GM21360 (cell line): ENCODE measurements at regions not wholly inside any gene's neighbourhood (a gene's known extent, or its start where the extent isn't known, plus 50 kb on each side); places are given as distances from the start of the nearest gene placed in this dataset.

Experiments
- ATAC-seq: cut with Tn5 transposase; IDR thresholded peaks from one replicate; pipeline ENCODE4 v1.9.1; 2021; ENCODE audit warnings: mild to moderate bottlenecking, moderate library complexity; ENCODE audit not compliant: unreplicated experiment

GRCh38 chr18:27838225-27838624 lies 338.7 kb downstream of the CDH2 start:
- no peak for ATAC-seq

GRCh38 chr18:27826101-27826500 lies 350.8 kb downstream of the CDH2 start:
- ATAC-seq = no peak

GRCh38 chr18:27825689-27826088 lies 351.2 kb downstream of the CDH2 start:
- ATAC-seq = no peak

- ATAC-seq = no peak
Measured at GRCh38 chr18:27824841-27825681, 351.9 kb downstream of the CDH2 start.

GRCh38 chr18:27824275-27824674 lies 352.7 kb downstream of the CDH2 start:
- no peak for ATAC-seq

GRCh38 chr18:27823053-27823452 lies 353.9 kb downstream of the CDH2 start:
- no peak for ATAC-seq

- ATAC-seq = no peak
Measured at GRCh38 chr18:27808683-27809082, 368.2 kb downstream of the CDH2 start.

GRCh38 chr18:27803957-27804356 lies 373.0 kb downstream of the CDH2 start:
- no peak for ATAC-seq

GRCh38 chr18:27797484-27797883 lies 379.4 kb downstream of the CDH2 start:
- no peak for ATAC-seq

GRCh38 chr18:27794181-27794926 lies 382.6 kb downstream of the CDH2 start:
- no peak for ATAC-seq

GRCh38 chr18:27793013-27793785 lies 383.7 kb downstream of the CDH2 start:
- no peak for ATAC-seq

GRCh38 chr18:27789406-27789805 lies 387.5 kb downstream of the CDH2 start:
- ATAC-seq = no peak

GRCh38 chr18:27787547-27787946 lies 389.4 kb downstream of the CDH2 start:
- no peak for ATAC-seq

- no peak for ATAC-seq
Measured at GRCh38 chr18:27785815-27786471, 391.0 kb downstream of the CDH2 start.

- no peak for ATAC-seq
Measured at GRCh38 chr18:27780061-27780745, 396.7 kb downstream of the CDH2 start.

GRCh38 chr18:27778925-27779324 lies 398.0 kb downstream of the CDH2 start:
- no peak for ATAC-seq

- no peak for ATAC-seq
Measured at GRCh38 chr18:27778441-27778840, 398.5 kb downstream of the CDH2 start.

GRCh38 chr18:27772081-27772480 lies 404.8 kb downstream of the CDH2 start:
- ATAC-seq = no peak

GRCh38 chr18:27771571-27771970 lies 405.4 kb downstream of the CDH2 start:
- no peak for ATAC-seq

- ATAC-seq = no peak
Measured at GRCh38 chr18:27769152-27769551, 407.8 kb downstream of the CDH2 start.
